GM12875 (cell line): ENCODE measurements at regions not wholly inside any gene's neighbourhood (a gene's known extent, or its start where the extent isn't known, plus 50 kb on each side); places are given as distances from the start of the nearest gene placed in this dataset.

ENCODE experiments used
- H3K4me3 ChIP-seq: one replicate; pipeline ENCODE4 v1.5.1; 2011; ENCODE audit warnings: low read depth, low read length, control low read depth
- TF ChIP-seq, protein P1 (sequence below): IDR thresholded peaks from 2 replicates; pipeline ENCODE4 v1.5.1; 2011; ENCODE audit warnings: low read depth, mild to moderate bottlenecking, control low read depth, inconsistent platforms, low read length, moderate library complexity, borderline replicate concordance; ENCODE audit not compliant: insufficient read depth

DNA sequence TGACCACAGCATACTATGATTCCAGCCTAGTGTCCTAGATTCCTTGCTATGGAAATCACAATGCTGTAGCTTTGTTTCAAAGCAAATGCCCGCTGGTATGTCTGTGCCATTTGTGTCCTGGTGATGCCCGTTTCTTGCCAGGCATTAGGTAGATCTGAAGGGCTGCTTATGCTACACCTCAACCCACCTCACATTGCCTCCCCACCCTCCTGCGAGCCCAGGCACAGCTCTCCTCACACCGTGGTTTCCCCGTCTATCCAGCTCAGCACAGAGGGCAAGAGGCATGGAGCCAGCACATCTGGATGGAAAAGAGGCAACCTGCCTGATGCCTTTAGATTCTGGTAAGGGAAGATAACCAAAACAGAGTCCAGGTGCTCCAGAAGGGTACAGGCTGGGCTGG, 307.4 kb upstream of the B3GAT1 start:
- TF ChIP-seq, protein P1, sequence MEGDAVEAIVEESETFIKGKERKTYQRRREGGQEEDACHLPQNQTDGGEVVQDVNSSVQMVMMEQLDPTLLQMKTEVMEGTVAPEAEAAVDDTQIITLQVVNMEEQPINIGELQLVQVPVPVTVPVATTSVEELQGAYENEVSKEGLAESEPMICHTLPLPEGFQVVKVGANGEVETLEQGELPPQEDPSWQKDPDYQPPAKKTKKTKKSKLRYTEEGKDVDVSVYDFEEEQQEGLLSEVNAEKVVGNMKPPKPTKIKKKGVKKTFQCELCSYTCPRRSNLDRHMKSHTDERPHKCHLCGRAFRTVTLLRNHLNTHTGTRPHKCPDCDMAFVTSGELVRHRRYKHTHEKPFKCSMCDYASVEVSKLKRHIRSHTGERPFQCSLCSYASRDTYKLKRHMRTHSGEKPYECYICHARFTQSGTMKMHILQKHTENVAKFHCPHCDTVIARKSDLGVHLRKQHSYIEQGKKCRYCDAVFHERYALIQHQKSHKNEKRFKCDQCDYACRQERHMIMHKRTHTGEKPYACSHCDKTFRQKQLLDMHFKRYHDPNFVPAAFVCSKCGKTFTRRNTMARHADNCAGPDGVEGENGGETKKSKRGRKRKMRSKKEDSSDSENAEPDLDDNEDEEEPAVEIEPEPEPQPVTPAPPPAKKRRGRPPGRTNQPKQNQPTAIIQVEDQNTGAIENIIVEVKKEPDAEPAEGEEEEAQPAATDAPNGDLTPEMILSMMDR: no peak
- H3K4me3 ChIP-seq: no peak overlapping the region

DNA sequence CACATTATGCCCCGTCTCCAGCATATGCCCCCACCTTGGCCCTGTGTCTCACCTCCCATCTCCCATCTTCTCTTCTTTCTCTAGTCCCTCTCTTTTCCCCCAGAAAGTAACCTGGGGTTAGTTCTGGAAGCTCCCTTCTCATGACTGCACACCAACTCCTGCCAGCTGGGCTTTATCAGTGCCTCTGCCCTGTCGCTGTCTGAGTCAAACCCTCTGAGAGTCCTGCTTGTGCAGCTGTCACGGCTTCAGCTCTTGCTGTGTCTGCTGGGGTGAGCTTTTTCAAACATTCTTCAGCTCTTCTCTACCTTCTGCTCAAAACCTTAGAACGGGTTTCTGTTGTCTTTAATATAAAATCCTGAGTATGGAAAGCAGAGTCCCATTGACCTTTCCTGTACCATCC, 304.5 kb upstream of the B3GAT1 start:
- no peak overlapping the region for H3K4me3 ChIP-seq
- TF ChIP-seq, protein P1: no peak

DNA sequence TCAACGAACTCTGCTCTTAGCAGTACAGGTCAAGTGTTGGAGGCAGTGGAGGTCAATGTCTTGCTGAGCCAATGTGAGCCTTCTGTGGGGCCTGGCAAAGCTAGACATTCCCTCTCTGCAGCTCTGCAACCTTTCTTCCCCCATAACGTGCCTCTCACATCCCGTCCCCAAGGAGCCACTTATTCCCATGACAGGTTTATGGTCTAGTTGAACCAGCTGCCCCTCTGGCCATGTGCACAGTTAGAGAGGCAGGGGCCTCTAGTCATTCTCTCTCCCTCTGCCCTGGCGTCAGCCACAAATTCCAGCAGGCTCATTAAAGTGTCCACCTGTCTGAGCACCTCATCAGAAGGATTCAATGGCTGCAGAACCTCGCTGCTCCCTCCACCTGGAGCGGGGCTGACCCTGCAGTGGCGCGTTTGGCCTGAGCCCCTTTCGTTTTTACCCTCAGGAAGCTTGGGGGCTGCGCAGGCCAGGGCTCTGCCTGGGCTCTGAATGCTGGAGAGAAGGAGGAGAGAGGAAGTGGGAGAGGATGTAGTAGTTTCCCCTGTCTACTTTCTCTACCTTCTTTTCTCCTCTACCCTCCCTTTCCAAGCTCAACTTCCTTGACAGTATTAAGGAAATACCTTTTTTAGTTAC, 302.1 kb upstream of the B3GAT1 start:
- no peak overlapping the region for H3K4me3 ChIP-seq
- TF ChIP-seq, protein P1: no peak

DNA sequence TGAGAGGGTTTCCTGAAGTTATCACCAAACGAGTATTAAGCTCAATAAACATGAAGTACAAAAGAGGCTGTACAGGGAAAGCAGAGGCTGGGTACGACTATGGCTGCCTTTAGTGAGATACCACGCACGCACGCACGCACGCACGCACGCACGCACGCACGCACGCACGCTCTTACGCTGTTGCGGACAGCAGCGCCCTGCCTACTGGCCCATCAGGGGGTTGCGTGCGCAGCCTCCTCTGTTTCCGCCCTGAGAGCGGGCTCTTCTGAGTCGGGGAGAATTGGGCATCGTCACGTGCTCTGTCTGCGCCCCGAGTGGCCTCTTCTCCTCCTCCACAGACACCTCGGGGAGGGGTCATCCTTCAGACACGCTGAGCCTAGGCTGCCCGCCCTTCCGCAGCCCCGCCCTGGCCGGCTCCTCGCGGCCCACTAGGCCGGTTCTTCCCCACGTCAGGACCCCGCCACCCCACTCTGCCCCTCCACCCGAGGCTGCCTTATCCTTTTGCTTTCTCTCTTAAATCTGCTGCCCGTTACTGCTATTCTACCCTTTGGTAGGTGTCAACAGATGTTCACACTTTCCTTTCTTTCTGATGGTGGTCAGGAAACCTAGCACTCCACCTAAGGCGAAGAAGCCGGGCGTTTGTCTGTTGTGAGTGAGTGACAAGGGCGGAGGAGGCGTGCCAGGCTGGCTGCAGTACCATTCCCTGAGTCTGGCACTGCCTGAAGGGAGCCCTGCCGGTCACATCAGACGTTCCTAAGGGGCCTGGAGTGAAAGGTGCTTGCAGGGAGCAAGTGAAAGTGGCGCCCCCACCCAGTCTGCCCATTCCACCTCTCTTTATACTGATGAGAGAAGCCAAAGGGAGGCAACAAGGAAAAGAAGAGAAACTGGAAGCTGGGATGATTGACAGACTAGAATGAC, 300.4 kb upstream of the B3GAT1 start:
- TF ChIP-seq, protein P1: no peak
- no peak overlapping the region for H3K4me3 ChIP-seq

DNA sequence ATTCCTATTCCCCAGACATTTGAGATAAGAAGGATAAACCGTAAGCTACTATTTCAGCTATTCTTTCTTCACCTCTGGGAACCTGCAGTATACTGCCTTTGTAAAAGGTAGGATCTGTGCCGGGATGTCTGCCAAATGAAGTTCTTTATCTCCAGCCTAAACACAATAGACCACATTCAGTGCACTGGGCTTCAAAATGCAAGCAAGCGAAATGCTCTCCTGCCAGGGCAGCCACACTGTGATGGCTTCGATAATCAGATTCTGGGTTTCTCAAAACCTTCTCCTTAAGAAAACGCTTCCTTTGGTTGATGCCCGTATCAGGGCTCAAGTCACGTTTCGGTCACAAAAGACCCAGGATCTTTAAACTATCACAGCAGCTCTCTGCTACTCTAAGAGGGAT, 299.5 kb upstream of the B3GAT1 start:
- H3K4me3 ChIP-seq: no peak overlapping the region
- TF ChIP-seq, protein P1: no peak

DNA sequence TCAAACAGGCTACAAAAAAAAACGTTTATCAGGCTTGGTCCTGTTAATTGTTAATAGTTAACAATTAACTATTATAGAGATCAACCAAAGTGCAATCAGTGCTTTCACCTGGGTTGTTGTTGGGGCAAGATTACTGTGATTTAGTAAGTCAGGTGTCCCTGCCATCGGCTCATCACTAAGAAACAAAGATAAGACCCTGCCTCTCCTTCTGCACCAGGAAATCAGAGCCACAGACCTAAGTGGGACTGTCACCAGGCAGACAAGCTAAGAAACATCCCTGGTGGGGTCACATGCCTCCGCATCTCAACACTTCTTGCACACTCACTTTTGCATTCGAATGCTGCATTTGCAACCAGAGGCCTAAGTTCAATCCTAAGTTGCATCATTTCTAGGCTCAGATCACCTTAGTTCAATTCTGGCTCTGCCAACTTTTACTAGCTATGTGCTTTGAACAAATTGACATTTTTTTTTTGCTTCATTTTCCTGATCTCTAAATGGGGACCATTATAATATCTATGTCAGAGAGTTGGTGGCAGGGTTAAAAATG, 298.9 kb upstream of the B3GAT1 start:
- H3K4me3 ChIP-seq: no peak overlapping the region
- TF ChIP-seq, protein P1: no peak
